ENCODE measurements at regions not wholly inside any gene's neighbourhood (a gene's known extent, or its start where the extent isn't known, plus 50 kb on each side); places are given as distances from the start of the nearest gene placed in this dataset.

- TF ChIP-seq ZFP41 (CRISPR knock-in tag; IDR thresholded peaks at IDR 0.05; ENCODE audit: borderline replicate concordance), result no peak
- TF ChIP-seq, protein P1, sequence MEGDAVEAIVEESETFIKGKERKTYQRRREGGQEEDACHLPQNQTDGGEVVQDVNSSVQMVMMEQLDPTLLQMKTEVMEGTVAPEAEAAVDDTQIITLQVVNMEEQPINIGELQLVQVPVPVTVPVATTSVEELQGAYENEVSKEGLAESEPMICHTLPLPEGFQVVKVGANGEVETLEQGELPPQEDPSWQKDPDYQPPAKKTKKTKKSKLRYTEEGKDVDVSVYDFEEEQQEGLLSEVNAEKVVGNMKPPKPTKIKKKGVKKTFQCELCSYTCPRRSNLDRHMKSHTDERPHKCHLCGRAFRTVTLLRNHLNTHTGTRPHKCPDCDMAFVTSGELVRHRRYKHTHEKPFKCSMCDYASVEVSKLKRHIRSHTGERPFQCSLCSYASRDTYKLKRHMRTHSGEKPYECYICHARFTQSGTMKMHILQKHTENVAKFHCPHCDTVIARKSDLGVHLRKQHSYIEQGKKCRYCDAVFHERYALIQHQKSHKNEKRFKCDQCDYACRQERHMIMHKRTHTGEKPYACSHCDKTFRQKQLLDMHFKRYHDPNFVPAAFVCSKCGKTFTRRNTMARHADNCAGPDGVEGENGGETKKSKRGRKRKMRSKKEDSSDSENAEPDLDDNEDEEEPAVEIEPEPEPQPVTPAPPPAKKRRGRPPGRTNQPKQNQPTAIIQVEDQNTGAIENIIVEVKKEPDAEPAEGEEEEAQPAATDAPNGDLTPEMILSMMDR (CRISPR knock-in tag; IDR thresholded peaks at IDR 0.05), result no peak
Measured at GRCh38 chr3:197368821-197369220, 70.4 kb upstream of the DLG1 start.

Measured in HepG2 (cell line).